GM18868 (cell line): ENCODE measurements at regions not wholly inside any gene's neighbourhood (a gene's known extent, or its start where the extent isn't known, plus 50 kb on each side); places are given as distances from the start of the nearest gene placed in this dataset.

Experiments used
- ATAC-seq: cut with Tn5 transposase; IDR thresholded peaks from one replicate; pipeline ENCODE4 v1.9.1; 2021; ENCODE audit warnings: mild to moderate bottlenecking, moderate library complexity; ENCODE audit not compliant: unreplicated experiment

DNA sequence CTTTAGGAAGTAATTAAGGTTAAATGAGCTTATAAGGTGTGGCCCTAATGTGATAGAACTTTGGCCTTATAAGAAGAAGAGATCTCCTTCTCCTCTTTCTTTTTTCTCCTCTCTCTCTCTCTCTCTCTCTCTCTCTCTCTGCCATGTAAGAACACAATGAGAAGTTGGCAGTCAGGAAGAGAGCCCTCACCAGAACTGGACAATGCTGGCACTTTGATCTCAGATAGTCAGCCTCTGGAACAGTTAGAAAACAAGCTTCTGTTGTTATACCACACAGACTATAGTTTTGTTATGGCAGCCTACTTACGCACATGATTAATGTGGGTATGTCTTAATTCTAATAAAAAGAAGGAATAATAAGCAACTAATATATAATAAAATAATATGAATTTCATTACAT, 444.2 kb upstream of the LRRC7 start:
- ATAC-seq, result no peak

DNA sequence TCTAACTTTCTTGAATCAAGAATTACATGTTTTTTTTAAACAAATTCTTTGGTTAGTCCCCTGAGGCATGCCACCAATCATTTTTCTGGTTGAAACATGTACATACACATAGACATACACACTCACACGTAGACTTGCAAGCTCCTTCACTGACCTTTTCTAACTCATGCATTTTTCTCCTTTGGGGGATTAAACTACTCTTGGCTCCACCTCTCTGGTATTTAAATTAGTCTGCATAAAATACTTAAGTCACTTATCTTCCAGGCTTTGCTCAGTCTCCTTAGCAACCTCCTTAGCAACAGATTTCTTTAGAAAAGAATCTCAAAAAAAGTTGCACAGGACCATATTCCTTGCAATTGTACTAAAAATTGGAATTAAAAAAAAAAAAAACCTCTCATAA, 440.9 kb upstream of the LRRC7 start:
- ATAC-seq, result no peak

DNA sequence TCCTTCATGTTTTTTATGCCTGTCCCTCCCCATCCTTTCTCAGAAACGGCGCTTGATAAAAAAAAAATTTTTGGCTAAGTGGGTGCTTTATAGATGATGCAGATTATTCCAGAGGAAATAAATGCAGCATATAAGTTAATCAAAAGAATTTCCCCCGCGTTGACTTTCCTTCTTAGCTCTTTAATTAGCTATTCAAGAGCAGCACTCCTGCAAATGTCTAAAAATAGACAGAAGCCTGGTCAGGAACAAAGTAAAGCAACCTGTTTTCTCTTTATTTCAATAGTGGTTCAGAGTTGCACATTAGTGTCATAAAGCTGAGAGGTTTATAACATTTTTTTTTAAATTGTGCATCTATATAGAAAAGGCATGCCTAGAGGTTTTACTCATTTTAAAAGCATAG, 439.5 kb upstream of the LRRC7 start:
- no peak for ATAC-seq

DNA sequence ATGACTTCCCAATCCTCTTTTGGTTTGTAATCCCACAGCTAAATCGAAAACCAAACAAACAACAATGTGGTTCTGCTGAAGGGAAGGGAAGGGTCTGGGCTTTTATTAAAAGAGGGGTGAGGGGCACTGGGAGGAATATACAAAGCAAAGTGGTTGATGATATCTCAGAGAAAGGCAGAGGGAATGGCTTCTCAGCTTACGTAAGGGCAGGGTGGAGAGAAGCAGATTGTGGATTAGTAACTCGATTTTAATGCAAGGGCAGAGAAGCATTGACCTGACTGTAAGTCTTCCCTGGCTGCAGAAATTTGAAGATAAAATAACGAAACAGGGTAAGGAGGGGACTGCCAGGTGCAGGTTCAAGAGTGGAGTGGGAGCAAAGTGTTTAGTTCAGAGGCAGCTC, 438.2 kb upstream of the LRRC7 start:
- no peak for ATAC-seq

DNA sequence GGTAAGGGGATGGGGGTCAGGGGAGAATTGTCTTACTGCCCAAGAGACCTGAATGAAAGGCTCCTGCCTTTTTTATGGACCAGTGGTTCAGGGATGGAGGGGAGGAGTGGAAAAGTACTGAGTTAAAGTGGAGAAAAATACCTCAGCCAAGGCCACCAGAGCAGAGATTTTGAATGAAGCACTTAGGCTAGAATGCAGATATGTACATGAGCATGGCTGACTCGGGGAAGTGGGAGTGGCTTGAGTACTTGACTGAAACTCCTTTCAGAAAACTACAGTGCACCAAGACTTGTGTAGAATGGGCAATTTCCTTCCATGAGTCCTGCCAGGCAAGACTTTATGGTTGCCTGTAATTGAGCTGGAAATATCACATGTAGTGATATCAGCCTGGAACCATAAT, 429.6 kb upstream of the LRRC7 start:
- ATAC-seq, result no peak

DNA sequence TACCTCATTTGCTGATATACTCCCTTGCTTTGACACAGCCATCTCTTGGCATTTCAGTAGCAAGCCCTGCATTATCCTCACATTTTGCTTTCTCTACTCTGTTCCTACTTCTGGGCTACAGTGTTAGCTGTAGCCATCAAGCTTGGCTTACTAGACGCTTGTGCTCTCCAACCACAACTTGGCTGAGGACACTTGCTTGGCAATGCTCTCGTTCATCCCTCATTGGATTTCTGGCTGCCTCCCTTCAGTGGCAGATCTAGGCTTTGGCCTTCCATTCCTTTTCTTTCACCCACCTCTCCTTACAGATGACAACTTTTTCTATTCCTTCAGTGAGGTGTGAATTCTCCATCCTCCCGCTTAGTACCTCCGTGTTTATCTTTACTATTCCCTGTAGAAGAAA, 428.7 kb upstream of the LRRC7 start:
- no peak for ATAC-seq

DNA sequence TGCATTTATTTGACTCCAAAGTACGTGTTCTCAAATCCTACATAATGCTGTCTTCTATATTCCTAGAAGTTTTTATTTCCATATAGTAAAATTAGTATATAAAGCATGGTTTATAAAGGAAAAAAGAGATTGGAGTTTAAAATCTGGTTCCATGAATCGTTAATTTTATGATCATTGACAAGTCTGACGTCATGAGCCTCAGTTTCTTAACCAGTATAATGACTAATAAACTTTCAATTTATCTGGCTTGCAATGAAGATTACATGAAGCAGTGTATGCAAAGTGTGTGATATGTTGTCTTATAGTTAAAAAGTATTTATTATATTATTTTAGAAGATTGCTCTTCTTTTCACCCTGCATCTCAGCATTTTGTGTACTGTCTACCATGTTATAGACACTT, 421.4 kb upstream of the LRRC7 start:
- no peak for ATAC-seq

DNA sequence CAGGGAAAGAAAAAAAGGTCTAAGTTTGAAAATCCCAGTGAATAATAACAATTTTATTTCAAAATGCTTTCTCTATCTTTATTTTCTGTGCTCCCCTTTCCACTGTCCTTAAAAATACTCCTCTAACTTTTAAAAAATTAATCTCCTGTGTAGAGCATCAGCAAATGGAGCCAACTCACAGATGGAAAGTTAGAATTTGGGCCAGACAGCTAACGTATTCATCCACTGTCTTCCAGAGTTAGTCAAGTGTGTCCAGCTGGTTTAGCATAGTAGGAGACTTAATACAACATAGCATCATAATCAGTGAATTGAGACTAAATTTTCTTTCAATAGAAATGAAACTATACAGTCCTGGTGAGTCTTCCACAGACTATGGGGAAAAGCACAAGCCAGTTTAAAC, 419.0 kb upstream of the LRRC7 start:
- no peak for ATAC-seq

DNA sequence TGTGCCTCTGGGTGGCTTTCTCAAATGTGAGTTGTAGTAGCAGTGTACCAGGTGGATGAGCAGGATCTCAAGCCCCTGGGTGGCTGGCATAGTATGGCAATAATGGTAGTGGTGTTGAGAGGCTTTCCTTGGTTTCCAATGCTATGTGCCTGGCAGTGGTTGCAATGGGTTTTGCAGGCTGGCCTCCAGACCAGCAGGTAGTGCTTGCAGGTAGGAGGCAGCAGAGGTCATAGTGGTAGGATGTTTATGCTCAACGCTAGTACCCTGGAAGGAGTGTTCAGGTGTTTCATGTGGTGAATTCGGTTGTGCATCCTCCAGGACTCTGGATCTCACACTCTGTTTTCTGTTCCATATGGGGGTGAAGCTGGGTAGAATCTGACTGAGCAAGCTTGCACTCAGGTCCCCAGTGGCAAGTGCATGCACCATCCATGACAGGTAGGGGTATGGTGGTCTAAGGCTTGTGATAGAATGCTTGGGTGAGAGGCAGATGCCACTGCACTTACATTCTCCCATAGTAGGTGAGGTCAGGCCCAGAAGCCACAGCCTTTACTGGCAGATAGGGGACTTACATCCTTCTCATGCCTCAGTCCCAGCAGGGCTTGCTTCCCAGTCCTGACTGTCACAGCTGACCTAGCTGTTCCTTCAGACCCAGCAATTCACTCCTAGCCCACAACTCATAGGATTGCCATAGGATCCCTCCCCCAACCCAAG, 410.5 kb upstream of the LRRC7 start:
- no peak for ATAC-seq

DNA sequence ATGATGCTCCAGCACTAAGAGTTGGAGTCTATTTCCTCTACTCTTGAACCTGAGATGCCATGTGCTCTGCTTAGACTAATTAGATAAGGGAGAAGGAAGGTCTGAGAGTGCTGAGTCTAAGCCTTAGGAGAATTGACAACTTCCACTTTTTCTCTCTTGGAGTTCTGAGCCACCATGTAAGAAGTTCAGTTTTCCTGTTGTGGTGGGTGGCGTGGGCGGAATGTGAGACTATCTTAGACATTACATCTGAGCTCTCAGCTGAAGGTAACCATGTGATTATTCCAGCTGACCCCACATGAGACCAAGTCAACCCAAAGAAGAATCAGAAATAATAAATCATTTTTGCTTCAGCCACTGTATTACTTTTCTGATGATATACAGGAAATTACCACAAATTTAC, 404.5 kb upstream of the LRRC7 start:
- no peak for ATAC-seq

DNA sequence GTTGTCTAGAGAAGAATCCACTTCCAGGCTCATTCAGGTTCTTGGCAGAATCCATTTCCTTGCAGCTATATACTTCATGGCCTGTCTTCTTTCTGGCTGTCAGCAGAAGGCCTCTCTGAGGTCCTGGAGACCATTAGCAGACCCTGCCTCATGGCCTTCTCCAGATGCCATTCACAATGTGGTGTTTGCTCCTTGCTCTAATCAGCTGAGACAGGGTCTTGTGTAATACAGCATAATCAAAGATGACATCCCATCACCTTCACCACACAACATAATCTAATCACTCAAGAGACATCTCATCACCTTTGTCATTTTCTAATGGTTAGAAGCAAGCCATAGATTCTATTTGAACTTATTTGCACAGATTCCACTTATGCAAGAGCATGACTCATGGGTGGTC, 403.9 kb upstream of the LRRC7 start:
- no peak for ATAC-seq

DNA sequence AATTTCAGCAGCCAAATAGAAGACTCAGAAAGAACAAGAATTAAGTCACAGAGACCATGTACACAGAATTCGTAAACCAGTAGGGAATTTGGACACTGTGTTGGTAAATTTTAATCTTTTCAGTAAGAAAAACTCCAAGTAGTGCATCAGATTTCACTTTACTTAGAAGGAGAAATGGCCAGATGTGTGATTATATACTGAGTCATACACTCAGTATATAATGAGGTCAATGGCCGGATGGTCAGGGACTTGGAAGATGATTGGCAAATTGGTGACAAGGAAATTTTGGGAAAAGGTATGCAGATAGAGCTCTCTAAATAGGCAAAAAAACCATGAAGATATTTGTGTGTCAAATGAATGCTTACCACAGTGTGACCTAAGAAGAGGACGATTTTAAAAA, 399.8 kb upstream of the LRRC7 start:
- no peak for ATAC-seq

DNA sequence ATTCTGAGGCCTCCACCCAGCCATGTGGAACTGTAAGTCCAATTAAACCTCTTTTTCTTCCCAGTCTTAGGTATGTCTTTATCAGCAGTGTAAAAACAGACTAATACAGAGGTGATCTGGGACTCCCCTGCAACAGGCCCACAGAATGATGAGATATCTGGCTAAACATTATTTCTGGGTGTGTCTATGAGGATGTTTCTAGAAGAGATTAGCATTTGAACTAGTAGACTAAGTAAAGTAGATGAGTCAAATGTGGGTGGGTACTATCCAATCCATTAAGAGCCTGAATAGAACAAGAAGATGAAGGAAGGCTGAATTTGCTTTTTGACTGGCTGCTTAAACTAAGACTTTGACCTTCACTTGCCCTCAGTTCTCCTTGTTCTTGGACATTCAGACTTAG, 396.5 kb upstream of the LRRC7 start:
- ATAC-seq, result no peak

DNA sequence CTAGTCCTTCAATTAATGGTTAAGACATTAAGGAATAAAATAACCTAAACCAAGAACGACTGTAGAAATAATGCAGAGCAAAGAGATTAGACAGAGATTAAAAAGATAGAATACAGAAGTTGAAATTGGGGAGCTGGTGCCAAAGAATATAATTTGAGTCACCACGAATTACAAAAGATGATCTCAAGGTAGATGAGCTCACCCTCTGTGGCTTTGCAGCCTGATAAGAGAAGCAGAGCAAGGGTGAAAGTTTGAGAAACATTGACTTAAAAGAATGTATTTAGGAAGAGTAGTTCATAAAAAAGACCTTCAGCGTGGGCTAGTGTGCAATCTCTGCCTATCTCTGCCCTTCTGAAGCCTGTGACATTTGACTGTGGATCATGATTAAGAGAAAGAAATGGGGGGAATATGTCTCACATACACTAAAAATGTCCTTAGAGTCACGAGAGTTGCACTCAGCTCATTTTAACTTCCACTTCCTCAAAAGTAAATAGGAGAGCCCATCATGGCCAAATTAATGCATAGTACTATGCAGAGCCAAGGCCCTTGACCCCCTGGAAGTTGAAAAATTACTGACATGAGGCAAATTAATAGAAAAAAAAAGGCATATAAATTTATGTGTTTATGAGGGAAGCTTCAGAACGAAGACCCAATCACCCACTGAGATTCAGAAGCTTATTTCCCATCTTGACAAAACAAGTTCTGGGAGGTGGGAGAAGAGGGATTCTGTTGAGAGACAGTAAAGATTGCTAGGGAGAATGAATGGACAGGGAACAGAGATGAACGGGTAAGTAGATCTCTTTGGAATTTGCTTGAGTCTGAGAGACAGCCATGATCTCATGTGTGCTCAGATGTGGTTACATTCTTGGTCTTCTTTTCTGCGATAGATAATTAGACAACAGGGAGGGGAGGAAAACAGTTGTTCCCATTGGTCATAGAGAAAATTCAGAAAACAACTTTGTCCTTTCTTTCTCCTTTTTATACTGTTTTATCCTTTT, 395.4 kb upstream of the LRRC7 start:
- peak; percentile 80 for ATAC-seq

DNA sequence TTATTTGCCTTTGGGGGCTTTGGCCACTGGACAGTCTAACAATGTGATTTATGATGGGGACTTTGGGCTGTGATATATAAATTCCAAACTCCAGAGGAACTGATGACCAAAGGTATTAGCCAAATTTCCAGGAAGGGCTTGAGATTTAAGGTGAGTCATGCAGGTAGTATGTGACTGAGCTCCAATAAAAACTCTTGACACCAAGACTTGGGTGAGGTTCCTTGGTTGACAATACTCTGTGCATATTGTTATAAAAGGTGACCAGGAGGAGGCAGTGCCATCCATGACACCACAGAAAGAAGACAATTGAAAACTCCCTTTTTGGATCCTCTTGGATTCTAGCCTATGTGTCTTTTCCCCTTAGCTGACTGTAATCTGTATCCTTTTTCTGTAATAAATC, 392.7 kb upstream of the LRRC7 start:
- no peak for ATAC-seq

DNA sequence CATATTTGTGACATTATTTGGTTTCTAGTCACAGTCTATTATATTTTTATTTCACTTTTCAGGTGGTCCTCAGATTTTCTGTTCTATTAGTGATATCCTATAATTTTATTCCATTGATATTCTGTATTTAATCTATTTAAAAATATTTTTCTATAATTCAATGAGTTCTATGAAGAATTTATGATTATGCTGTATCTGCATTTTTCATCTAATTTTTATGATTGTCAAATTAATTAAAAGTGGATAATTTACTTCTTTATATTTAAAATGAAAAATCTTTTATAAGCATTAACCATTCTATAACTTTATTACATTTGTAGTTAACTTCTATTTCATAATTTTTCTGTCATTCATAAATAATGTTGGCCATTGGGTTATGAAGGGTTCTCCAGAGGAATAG, 387.4 kb upstream of the LRRC7 start:
- no peak for ATAC-seq

DNA sequence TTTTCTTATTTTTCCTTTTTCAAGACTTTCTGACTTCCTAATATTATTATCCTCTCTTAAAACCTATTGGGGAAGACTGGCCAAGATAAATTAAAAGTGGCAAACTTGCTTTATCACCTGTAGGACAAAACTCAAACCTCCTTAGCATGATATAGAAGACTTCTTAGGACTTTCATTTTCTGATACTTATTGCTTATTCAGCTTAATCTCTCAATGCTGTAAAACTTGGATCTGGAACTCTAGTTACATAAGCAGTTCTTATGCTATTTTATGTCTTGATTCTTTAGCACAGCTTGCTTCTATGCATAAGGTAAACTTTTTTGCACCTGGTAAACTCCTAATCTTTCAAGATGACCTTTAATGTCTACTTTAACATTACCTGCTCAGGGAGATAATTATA, 382.3 kb upstream of the LRRC7 start:
- ATAC-seq, result no peak

DNA sequence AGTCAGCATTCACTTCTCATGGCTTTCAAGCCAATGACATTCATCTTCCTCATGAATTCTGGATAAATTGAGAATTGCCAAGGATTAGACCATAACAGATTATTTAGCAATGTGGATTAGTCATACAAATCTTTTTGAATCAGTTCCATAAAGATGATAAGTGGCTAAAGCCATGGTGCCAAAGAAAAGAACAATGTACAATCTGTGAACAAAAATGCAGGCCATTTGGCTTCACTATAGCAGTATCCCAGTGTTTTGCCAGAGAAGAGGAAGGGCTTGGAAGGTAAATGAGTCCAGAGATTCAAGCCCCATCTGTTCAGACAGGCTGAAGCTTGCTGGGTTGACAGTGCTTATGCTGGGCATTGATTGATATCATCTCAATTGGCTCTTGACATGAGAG, 376.4 kb upstream of the LRRC7 start:
- ATAC-seq, result no peak

DNA sequence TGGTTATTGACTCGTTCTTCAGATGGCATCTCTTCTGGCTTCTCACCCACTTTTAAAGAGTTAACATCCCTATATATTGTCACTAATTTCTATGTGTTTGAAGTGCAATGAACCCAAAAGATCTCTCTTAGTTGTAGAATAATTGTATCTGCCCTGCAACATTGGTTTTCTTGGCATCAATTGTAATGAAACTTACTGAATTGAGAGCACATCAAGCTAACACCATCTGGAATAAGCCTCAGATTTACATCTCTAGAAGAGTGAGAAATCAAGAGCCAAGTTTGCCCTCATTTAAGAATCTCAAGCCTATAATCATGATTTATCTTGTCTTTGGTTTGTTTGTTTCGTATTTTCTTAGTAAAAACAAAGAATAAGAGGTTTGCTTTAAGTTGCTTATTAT, 372.6 kb upstream of the LRRC7 start:
- ATAC-seq, result no peak

DNA sequence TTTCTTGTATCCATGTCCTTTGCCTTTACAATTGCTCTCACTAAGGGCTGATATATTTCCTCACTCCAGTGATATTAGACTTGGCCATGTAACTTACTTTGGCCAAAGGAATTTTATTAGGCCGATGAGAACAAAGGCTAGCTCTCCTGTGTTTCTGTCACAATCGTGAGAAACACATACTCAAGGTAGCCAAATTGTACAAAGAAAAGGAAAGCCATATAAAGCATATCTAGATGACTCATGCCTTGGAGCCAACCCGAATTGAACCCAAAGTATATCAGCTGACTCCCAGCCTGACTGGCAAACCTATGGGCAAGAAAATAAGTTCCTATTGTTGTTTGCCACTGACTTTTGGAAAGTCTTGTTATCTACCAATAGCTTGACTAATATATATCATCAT, 371.7 kb upstream of the LRRC7 start:
- no peak for ATAC-seq

DNA sequence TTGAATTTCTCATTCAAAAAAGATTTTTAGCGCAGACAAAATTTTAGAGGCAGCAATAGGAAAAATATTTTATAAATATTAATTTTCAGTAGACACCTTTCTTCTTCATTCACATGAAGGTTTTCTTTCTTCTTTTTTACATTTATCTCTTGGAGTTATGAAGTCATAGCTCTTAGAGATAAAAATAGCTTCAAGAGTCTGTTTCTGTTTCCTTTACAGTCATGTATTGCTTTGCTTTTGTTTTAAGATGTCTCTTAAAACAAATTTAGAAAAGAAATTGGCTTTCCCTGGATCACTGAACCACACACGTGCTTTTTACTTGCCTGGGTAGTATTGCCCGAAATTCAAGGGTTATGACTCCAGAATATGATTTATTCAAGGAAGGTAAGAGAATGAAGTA, 369.9 kb upstream of the LRRC7 start:
- ATAC-seq, result peak; percentile 68

DNA sequence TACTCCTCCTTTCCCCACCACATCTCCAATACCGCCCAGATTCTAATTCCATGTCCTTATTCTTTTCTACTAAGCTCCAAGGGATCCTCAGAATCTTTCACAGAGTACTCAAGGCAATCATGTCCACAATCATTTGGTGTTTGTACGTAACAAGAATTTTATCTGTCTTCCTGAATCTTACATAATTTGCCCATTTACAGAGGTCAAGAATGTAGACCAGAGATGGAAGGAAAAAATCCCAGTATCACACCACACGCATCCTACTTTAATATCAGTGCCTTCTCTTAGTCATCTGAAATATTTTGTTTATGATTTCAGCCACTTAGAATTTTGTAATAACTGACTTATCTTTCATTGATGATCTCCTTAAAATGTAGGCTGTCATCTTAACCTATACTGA, 366.0 kb upstream of the LRRC7 start:
- no peak for ATAC-seq
